GM18861 (cell line): ENCODE measurements at regions not wholly inside any gene's neighbourhood (a gene's known extent, or its start where the extent isn't known, plus 50 kb on each side); places are given as distances from the start of the nearest gene placed in this dataset.

Experiments used
- ATAC-seq: cut with Tn5 transposase; IDR thresholded peaks from one replicate; pipeline ENCODE4 v1.9.1; 2021; ENCODE audit not compliant: unreplicated experiment

DNA sequence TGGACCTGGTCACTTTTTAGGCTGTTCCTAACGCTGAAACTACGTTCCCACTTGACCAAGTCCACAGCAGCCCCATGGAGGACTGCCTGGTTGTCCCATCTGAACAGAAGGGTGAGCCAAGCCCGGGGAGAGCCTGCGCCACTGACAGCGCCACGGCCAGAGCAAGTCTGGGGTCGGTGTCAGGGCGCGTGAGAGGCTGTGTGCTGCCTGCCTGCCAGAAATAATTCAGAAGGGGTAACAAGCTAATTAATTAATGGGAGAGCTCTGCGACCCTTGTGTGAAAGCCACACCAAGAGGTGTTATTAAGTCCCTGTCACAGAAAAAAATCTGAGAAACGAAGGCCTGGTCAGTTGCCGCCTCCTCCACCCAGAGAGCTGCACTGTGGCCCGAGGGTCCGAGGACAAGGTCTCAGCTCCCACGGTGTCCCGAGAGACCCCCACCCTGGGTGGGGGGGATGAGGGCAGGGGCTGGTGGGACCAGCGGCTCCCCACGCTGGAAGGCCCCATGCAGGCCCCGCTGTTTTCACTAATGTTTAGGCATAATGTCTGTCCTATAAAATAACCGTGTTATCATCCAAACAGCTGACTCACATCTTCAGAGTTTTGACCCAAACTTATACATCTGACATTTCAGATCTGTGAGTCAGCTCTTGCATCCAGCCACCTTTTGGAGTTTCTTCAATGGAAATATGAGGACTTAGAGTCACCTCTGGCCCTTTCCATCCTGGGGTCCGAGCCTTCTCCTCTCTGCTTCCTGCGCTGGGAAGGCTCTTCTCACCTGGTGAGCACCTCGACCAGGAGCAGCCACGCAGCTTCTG, 58.5 kb downstream of the DLL1 start:
- no peak for ATAC-seq

GRCh38 chr6:170231293-170232185, 59.3 kb downstream of the DLL1 start:
- ATAC-seq, result no peak

GRCh38 chr6:170230520-170231292, 60.2 kb downstream of the DLL1 start:
- ATAC-seq, result no peak

DNA sequence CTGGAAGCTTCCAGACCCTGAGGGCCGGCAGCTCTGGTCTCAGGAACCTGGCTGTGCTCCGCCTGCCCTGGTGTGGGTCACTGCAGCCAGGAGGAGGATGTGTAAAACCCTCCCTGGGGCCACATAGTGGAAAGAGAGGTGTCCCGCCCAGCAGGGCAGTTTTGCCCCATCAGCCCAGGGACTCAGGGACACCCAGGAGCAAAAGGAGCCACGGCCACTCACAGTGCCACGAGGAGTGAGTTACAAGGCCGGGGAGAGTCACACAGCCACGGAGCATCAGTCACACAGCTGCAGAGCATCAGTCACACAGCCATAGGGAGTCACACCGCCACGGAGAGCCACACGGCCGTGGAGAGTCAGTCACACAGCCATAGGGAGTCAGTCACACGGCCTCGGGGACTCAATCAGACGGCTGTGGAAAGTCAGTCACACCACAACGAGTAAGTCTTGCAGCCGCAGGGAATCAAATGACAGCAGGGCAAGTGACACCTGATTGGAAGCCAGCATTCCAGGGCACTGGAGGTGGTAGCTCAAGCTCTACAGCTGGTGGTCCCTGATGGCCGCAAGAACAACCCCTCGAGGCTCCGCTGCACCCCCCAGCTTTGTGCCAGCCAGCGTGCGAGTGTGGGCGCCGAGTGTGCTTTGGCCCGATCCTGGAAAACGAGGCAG, 60.9 kb downstream of the DLL1 start:
- no peak for ATAC-seq

DNA sequence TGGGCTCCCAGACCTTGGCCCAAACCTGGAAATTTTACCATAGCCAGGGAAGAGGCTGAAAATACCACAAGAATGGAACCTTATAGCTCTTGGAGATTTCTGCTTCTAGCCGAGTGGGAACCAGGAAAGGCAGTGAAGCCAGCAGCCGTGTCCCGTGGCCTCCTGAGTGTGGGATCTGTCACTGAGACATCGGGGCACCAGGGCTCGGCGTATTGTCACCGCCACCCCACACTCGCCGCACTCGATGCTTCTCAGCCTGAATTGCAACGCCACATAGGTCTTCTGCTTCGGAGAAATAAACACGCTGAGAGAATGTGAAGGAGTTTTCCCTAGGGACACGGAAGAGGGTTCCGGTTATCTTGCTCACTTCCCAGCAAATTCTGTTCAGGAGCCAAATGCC, 61.5 kb downstream of the DLL1 start:
- no peak for ATAC-seq

DNA sequence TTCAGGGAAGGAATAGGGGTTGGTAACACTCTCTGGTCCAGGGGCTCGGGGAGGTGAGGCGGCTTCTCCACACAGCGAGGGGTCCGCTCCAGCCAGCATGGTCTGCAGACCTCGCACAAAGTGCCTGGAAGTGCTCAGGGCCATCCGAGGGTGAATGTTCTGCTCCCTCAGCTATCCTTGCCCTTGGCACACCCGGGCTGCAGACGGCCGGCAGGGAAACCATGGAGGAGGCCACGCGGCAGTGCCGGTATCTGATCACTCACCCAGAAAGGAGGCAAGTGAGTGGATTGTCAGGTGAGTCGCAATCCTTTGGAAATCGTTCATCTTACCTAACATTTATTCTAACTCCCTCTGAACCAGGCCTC, 62.0 kb downstream of the DLL1 start:
- ATAC-seq, result no peak

DNA sequence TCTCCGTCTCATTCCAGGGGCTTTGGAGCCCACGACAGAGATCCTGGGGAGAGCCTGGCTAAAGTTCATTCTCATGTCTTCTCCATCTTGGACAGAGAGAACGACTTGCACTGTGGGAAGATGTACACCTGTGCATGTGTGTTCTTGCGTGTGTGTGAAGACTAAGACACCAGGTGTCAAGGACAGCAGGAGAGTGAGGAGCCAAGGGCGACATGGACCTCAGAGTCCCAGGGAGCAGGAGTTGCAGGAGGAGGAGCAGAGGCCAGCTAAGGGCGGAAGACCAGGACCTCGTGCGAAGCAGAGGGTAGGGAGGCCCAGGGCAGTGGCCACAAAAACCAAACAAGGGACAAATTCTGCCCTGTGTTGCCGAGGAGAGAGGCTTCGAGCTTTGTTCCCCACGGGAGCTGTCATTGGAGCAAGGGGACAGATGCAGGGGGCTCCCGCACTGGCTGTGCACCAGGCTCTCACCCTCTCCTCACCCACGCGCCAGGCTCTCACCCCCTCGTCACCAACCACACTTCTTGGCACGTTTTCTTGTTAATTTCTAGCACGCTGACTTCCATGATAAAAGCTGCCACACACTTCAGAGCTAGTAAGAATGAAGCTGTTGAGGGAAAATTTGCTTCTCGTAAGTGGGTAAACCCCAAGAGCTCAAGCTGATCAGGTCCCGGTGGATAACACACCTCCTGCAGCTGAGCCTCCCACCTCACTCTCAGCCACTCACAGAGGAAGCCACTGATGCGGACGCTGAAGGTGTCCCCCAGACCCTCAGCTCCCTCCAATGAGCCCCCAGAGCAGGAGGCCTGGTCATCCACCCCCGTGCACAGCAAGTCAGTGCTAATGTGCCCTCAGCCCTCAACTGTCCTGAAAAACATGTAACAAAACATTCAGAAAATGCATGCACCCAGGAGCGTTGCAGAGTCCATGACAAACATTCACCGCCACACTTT, 62.6 kb downstream of the DLL1 start:
- ATAC-seq, result no peak

GRCh38 chr6:170227521-170227983, 63.3 kb downstream of the DLL1 start:
- no peak for ATAC-seq

- ATAC-seq, result no peak
These were observed 64.2 kb downstream of the DLL1 start for GRCh38 chr6:170226647-170227046.

- ATAC-seq, result no peak
These were observed 64.9 kb downstream of the DLL1 start for GRCh38 chr6:170225852-170226417.

DNA sequence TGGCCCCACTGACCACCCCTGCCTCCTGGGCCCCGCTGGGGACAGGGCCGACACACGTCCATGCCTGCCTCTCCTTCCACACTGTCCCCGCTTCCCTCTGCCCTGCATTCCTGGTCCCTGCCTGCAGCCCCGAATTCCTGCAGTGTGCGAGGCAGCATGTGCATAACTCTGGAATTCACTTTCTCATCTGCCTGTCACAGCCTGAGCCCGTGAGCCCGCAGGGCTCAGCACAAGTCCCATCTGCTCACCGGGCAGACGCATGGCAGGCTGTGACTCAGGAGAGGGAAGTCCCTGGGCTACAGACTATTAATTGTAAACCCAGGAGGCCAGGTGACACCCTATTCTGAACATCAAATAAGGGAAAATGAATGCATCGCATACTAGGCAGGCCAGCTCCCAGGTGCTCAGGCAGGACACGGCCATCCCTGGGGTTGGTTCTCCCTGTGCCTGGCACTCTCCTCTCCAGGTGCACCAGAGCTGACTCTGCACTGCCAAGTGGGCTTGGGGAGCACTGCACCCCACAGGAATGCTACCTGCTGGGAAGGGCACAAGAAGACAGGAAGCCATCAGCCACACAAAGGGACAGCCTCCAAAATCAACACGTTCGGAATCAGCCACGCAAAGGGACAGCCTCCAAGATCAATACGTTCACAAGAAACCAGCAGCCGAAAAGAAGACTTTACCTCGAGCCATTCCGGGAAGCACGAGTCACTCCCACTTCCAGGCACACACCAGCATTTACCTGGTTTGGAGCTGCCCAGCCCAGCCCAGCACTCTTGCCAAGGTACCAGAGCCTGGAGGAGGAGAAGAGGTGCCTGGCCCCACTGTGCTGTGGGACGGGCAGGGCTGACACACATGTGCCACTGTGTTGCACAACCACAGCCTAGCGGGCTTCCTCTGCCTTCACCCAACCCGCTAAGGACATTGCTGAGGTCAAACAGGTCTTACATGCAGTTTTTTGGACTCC, 65.9 kb downstream of the DLL1 start:
- no peak for ATAC-seq

- ATAC-seq, result no peak
These were observed 66.9 kb downstream of the DLL1 start for GRCh38 chr6:170223718-170224693.

DNA sequence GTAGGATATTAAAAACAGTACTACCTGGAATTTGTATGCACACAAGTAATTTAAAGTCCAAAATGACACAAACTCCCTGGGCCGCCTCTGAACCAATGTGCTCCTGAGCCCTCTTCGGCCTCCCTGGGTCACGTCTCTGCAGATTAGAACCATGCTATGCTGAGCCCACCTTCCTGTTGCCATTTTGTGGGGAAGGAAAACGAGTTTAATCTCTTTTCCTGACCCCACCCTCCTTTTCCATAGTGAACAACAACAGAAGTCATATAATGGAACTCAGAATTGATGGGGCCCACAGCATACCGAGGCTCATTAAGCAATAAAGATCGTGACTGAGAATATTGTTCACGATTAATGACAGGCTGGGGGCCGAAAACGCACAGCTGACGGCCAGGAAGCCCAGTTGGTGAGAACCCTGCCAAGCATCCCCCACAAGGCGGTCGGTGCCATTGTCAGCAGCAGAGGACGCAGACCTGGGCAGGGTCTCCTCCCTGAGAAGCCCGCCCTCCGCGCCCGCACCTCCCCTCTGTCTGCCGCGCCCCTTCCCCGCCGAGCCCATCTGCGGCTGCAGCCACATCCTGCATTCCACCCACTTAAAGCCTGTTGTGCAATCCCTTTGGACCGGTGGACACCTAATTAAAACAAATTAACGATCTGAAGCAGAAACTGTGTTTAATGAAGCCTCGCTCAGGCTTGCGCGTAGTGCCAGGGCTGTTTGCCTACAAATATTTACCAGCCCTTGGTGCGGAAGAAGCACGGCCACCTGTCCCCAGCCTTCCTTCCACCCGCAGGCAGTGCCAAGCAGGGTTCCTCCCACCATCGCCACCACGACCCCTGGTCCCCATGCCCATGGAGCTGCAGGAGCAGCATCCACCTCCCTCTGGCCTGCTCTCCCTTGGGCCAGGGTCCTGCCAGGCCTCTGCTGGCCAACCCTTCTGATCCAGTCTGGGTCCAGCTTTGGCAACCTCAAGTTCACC, 68.1 kb downstream of the DLL1 start:
- no peak for ATAC-seq

- no peak for ATAC-seq
These were observed 69.0 kb downstream of the DLL1 start for GRCh38 chr6:170221753-170222400.

GRCh38 chr6:170221052-170221752, 69.7 kb downstream of the DLL1 start:
- ATAC-seq, result no peak
